GM23338 (cell line): ENCODE measurements at regions not wholly inside any gene's neighbourhood (a gene's known extent, or its start where the extent isn't known, plus 50 kb on each side); places are given as distances from the start of the nearest gene placed in this dataset.

ENCODE experiments used
- ATAC-seq: fragments of 200-7000 bp; cut with Tn5 transposase; 3 replicates; pipeline ENCODE4 v1.9.1; 2020
- DNase-seq: peaks from one replicate; pipeline ENCODE4 v3.0.0-alpha.2; 2015; ENCODE audit warnings: low spot score
- H2AFZ ChIP-seq: fragments of 200-600 bp; sonication (generic); 2 replicates; pipeline ENCODE4 v1.8.0; 2016; ENCODE audit warnings: antibody characterized with exemption, mild to moderate bottlenecking, moderate library complexity
- H3F3A ChIP-seq: fragments of 200-600 bp; sonication (generic); replicated peaks from 2 replicates; pipeline ENCODE4 v1.8.0; 2017; ENCODE audit warnings: antibody characterized with exemption, mixed run types, low read depth
- H3K27ac ChIP-seq: fragments of 200-600 bp; sonication (generic); 2 replicates; pipeline ENCODE4 v1.6.1; 2016; ENCODE audit warnings: low read depth
- H3K27me3 ChIP-seq: fragments of 200-600 bp; sonication (generic); 2 replicates; pipeline ENCODE4 v1.8.0; 2016; ENCODE audit warnings: mild to moderate bottlenecking, mixed run types, moderate library complexity; ENCODE audit not compliant: insufficient read depth
- H3K36me3 ChIP-seq: fragments of 200-600 bp; sonication (generic); 2 replicates; pipeline ENCODE4 v1.8.0; 2016; ENCODE audit warnings: mild to moderate bottlenecking; ENCODE audit not compliant: insufficient read depth
- H3K4me1 ChIP-seq: fragments of 200-600 bp; sonication (generic); 2 replicates; pipeline ENCODE4 v1.8.0; 2016; ENCODE audit warnings: mild to moderate bottlenecking, moderate library complexity; ENCODE audit not compliant: insufficient read depth
- H3K4me2 ChIP-seq: fragments of 200-600 bp; sonication (generic); 2 replicates; pipeline ENCODE4 v1.7.1; 2017; ENCODE audit warnings: mixed run types
- H3K4me3 ChIP-seq: fragments of 200-600 bp; sonication (generic); 2 replicates; pipeline ENCODE4 v1.6.1; 2016; ENCODE audit warnings: mixed run types
- H3K79me2 ChIP-seq: fragments of 200-600 bp; sonication (generic); replicated peaks from 2 replicates; pipeline ENCODE4 v1.8.0; 2017; ENCODE audit warnings: mild to moderate bottlenecking; ENCODE audit not compliant: insufficient read depth
- H3K9me2 ChIP-seq: fragments of 200-600 bp; sonication (generic); 2 replicates; pipeline ENCODE4 v1.8.0; 2017; ENCODE audit not compliant: insufficient read depth
- H4K20me1 ChIP-seq: fragments of 200-600 bp; sonication (generic); replicated peaks from 2 replicates; pipeline ENCODE4 v1.8.0; 2017; ENCODE audit warnings: mild to moderate bottlenecking; ENCODE audit not compliant: insufficient read depth
- H3K27ac Mint-ChIP-seq: 2 replicates; pipeline ENCODE4 v1.8.0; 2020; ENCODE audit warnings: inconsistent platforms, mild to moderate bottlenecking, moderate library complexity, mixed read lengths
- H3K27me3 Mint-ChIP-seq: 3 replicates; pipeline ENCODE4 v1.8.0; 2022; ENCODE audit warnings: low read depth, mild to moderate bottlenecking, moderate library complexity, mixed read lengths, inconsistent platforms; ENCODE audit not compliant: insufficient read depth, poor library complexity
- H3K36me3 Mint-ChIP-seq: 3 replicates; pipeline ENCODE4 v1.8.0; 2021; ENCODE audit warnings: low read depth, mild to moderate bottlenecking, inconsistent platforms, moderate library complexity, mixed read lengths
- H3K4me1 Mint-ChIP-seq: 3 replicates; pipeline ENCODE4 v1.8.0; 2020; ENCODE audit warnings: mild to moderate bottlenecking, inconsistent platforms, mixed read lengths
- H3K4me3 Mint-ChIP-seq: 3 replicates; pipeline ENCODE4 v1.8.0; 2021; ENCODE audit warnings: moderate library complexity, mild to moderate bottlenecking, inconsistent platforms, mixed read lengths
- H3K9me3 Mint-ChIP-seq: 3 replicates; pipeline ENCODE4 v1.8.0; 2020; ENCODE audit warnings: moderate library complexity, mild to moderate bottlenecking, inconsistent platforms, mixed read lengths
- CTCF ChIP-seq, 2 experiments: fragments of 200-600 bp in 1 of 2; sonication (generic) in 1 of 2; conservative IDR thresholded peaks; 2 replicates each; pipeline versions ENCODE4 v1.5.1 to v1.6.1; 2016 to 2017; ENCODE audit warnings: antibody characterized with exemption in 2 of 2, low read depth in 2 of 2, mild to moderate bottlenecking in 2 of 2, moderate library complexity in 1 of 2
- ETS1 ChIP-seq: IDR thresholded peaks from 2 replicates; pipeline ENCODE4 v1.6.1; 2016; ENCODE audit warnings: antibody characterized with exemption
- EZH2 ChIP-seq: fragments of 200-600 bp; sonication (generic); IDR thresholded peaks from one replicate; pipeline ENCODE4 v1.8.0; 2017; ENCODE audit warnings: antibody characterized with exemption, mild to moderate bottlenecking, low read depth; ENCODE audit not compliant: unreplicated experiment
- JUNB ChIP-seq: IDR thresholded peaks from one replicate; pipeline ENCODE4 v1.6.1; 2016; ENCODE audit warnings: antibody characterized with exemption; ENCODE audit not compliant: unreplicated experiment
- NANOG ChIP-seq: IDR thresholded peaks from 2 replicates; pipeline ENCODE4 v1.6.1; 2016; ENCODE audit warnings: antibody characterized with exemption, borderline replicate concordance
- REST ChIP-seq: IDR thresholded peaks from one replicate; pipeline ENCODE4 v1.6.1; 2018; ENCODE audit warnings: antibody characterized with exemption; ENCODE audit not compliant: unreplicated experiment
- STAT1 ChIP-seq: IDR thresholded peaks from one replicate; pipeline ENCODE4 v1.6.1; 2016; ENCODE audit warnings: antibody characterized with exemption; ENCODE audit not compliant: unreplicated experiment
- ZNF114 ChIP-seq: fragments of 250-450 bp; sonication (Bioruptor Pico); IDR thresholded peaks from 2 replicates; pipeline ENCODE4 v1.5.0; 2020; ENCODE audit warnings: mild to moderate bottlenecking, moderate library complexity
- ZNF331 ChIP-seq: fragments of 250-450 bp; sonication (Bioruptor Pico); IDR thresholded peaks from 2 replicates; pipeline ENCODE4 v1.5.0; 2020; ENCODE audit warnings: low read depth, mild to moderate bottlenecking, moderate library complexity

GRCh38 chr2:78928502-78928901, 97.0 kb upstream of the REG3G start:
- TF ChIP-seq EZH2 (no peak), NANOG (no peak), ZNF331 (CRISPR knock-in tag) (no peak), REST (no peak), JUNB (no peak), ETS1 (no peak), ZNF114 (no peak)
- peaks cover 5% of the 10 kb centered on the region; the same call in 1 of the 3 replicates for H3K4me1 Mint-ChIP-seq
- no peak for ATAC-seq

GRCh38 chr2:78940998-78941397, 84.5 kb upstream of the REG3G start:
- no peak for DNase-seq
- H3K4me3 Mint-ChIP-seq: no peak overlapping the region
- no peak for ATAC-seq
- H3K27ac Mint-ChIP-seq: no peak overlapping the region
- Histone ChIP-seq H2AFZ (peak overlapping the region; percentile 80), H3K4me1 (no peaks in the 10 kb centered on the region), H3K4me2 (no peak overlapping the region), H3K4me3 (no peak overlapping the region), H3K27ac (no peak overlapping the region), H3K36me3 (no peaks in the 10 kb centered on the region), H3K9me2 (no peaks in the 10 kb centered on the region), H4K20me1 (no peaks in the 10 kb centered on the region), H3F3A (no peaks in the 10 kb centered on the region), H3K79me2 (no peaks in the 10 kb centered on the region), H3K27me3 (no peaks in the 10 kb centered on the region)
- H3K4me1 Mint-ChIP-seq: no peaks in the 10 kb centered on the region; the same call in 2 of the 3 replicates
- no peaks in the 10 kb centered on the region for H3K36me3 Mint-ChIP-seq
- H3K27me3 Mint-ChIP-seq: no peaks in the 10 kb centered on the region
- H3K9me3 Mint-ChIP-seq: no peaks in the 10 kb centered on the region
- no peak for TF ChIP-seq JUNB
- TF ChIP-seq CTCF (conservative IDR thresholded peaks at IDR 0.05; ENCODE audit: low read depth in 2 of 2): no peak
- no peak for TF ChIP-seq ETS1
- no peak for TF ChIP-seq STAT1

More at GRCh38 chr2:78928502-78928901, 97.0 kb upstream of the REG3G start:
- Histone ChIP-seq H3K4me1 (no peaks in the 10 kb centered on the region), H3K9me2 (no peaks in the 10 kb centered on the region), H4K20me1 (no peaks in the 10 kb centered on the region), H3F3A (no peaks in the 10 kb centered on the region), H3K4me2 (no peak overlapping the region), H3K27me3 (no peaks in the 10 kb centered on the region), H2AFZ (no peak overlapping the region), H3K27ac (no peak overlapping the region), H3K79me2 (no peaks in the 10 kb centered on the region), H3K4me3 (no peak overlapping the region), H3K36me3 (no peaks in the 10 kb centered on the region)
- H3K36me3 Mint-ChIP-seq: no peaks in the 10 kb centered on the region
- H3K27ac Mint-ChIP-seq: no peak overlapping the region
- no peak for DNase-seq
- no peak overlapping the region for H3K4me3 Mint-ChIP-seq
- H3K9me3 Mint-ChIP-seq: no peaks in the 10 kb centered on the region
- H3K27me3 Mint-ChIP-seq: no peaks in the 10 kb centered on the region
